DND-41 (cell line): ENCODE measurements at regions not wholly inside any gene's neighbourhood (a gene's known extent, or its start where the extent isn't known, plus 50 kb on each side); places are given as distances from the start of the nearest gene placed in this dataset.

Source experiments
- CTCF ChIP-seq: IDR thresholded peaks from 2 replicates; pipeline ENCODE4 v1.5.1; 2012; ENCODE audit warnings: borderline replicate concordance, low read length, moderate library complexity, mild to moderate bottlenecking; ENCODE audit not compliant: poor library complexity, severe bottlenecking; ENCODE audit errors: extremely low read depth
- EZH2 ChIP-seq: IDR thresholded peaks from 3 replicates; pipeline ENCODE4 v1.6.1; 2012; ENCODE audit warnings: borderline replicate concordance, low read depth, mild to moderate bottlenecking, moderate library complexity, low read length, inconsistent platforms; ENCODE audit not compliant: severe bottlenecking

GRCh38 chr12:107955966-107956643 lies 173.0 kb upstream of the WSCD2 start:
- TF ChIP-seq CTCF (no peak), EZH2 (no peak)
